Astrocyte of the cerebellum (primary cell): ENCODE measurements at regions not wholly inside any gene's neighbourhood (a gene's known extent, or its start where the extent isn't known, plus 50 kb on each side); places are given as distances from the start of the nearest gene placed in this dataset.
"Not testable (repeated sequence)": the region's sequence is repeated elsewhere in the genome, so short reads cannot be mapped to it uniquely, and the experiment has no call there.

ENCODE experiments used
- DNase-seq: peaks from one replicate; pipeline ENCODE4 v3.0.0-alpha.2; 2011; ENCODE audit warnings: low read depth
- H3K4me3 ChIP-seq: 2 replicates; pipeline ENCODE4 v1.5.1; 2011; ENCODE audit warnings: mild to moderate bottlenecking, low read depth, low read length, moderate library complexity
- CTCF ChIP-seq: IDR thresholded peaks from 2 replicates; pipeline ENCODE4 v1.5.1; 2012; ENCODE audit warnings: low read length, low read depth, moderate library complexity, mild to moderate bottlenecking; ENCODE audit errors: missing control alignments
- in situ Hi-C: cut with HindIII; loops from 2 replicates; pipeline ENCODE4 v1.10.0; 2017; ENCODE audit warnings: low sequenced_read_pairs

- in situ Hi-C loops, result no loop called here
- no peak for TF ChIP-seq CTCF
- no peak for DNase-seq
- no peak overlapping the region for H3K4me3 ChIP-seq
These were observed 152.2 kb downstream of the EFNB1 start for GRCh38 chrX:68980906-68981616.

- in situ Hi-C loops, result no loop called here
- no peak for TF ChIP-seq CTCF
- no peak overlapping the region for H3K4me3 ChIP-seq
- DNase-seq, result no peak
These were observed 149.8 kb downstream of the EFNB1 start for GRCh38 chrX:68978655-68979054.

- H3K4me3 ChIP-seq, result no peak overlapping the region
- no peak for TF ChIP-seq CTCF
- peak; percentile 58 for DNase-seq
- in situ Hi-C loops, result no loop called here
These were observed 149.4 kb downstream of the EFNB1 start for GRCh38 chrX:68978255-68978654.

GRCh38 chrX:68953331-68953730 lies 124.5 kb downstream of the EFNB1 start:
- no peak overlapping the region for H3K4me3 ChIP-seq
- no peak for TF ChIP-seq CTCF
- in situ Hi-C loops, result no loop called here
- no peak for DNase-seq

GRCh38 chrX:68951942-68952619 lies 123.3 kb downstream of the EFNB1 start:
- in situ Hi-C loops, DNase-seq, H3K4me3 ChIP-seq: not testable (repeated sequence)

- H3K4me3 ChIP-seq, result no peak overlapping the region
- DNase-seq, result no peak
- TF ChIP-seq CTCF, result no peak
- in situ Hi-C loops, result no loop called here
These were observed 122.1 kb downstream of the EFNB1 start for GRCh38 chrX:68950937-68951336.

- in situ Hi-C loops, result no loop called here
- H3K4me3 ChIP-seq, result no peak overlapping the region
- no peak for DNase-seq
- TF ChIP-seq CTCF, result no peak
These were observed 119.2 kb downstream of the EFNB1 start for GRCh38 chrX:68947882-68948605.
